Erythroblast (primary cell): ENCODE measurements at regions not wholly inside any gene's neighbourhood (a gene's known extent, or its start where the extent isn't known, plus 50 kb on each side); places are given as distances from the start of the nearest gene placed in this dataset.

Experiments
- DNase-seq, 2 experiments: peaks; one replicate each; lab custom pipeline; 2025; lab: John Stamatoyannopoulos, UW
- GATA1 ChIP-seq: IDR thresholded peaks from 2 replicates; pipeline ENCODE4 v1.6.1; 2011; ENCODE audit warnings: low read depth, mild to moderate bottlenecking, control low read depth, low read length, moderate library complexity
- POLR2A ChIP-seq: IDR thresholded peaks from 2 replicates; pipeline ENCODE4 v1.6.1; 2011; ENCODE audit warnings: mild to moderate bottlenecking, low read length

GRCh38 chr18:70640336-70640887, 351.6 kb downstream of the SOCS6 start:
- DNase-seq = no peak

GRCh38 chr18:70636991-70637390, 348.1 kb downstream of the SOCS6 start:
- no peak for DNase-seq
- TF ChIP-seq POLR2A = no peak

More at GRCh38 chr18:70640336-70640887, 351.6 kb downstream of the SOCS6 start:
- TF ChIP-seq GATA1 (no peak), POLR2A (no peak)

GRCh38 chr18:70634576-70635147, 345.8 kb downstream of the SOCS6 start:
- peak; percentile 28 to 45 for DNase-seq
- TF ChIP-seq POLR2A (no peak), GATA1 (no peak)

- TF ChIP-seq POLR2A = no peak
- TF ChIP-seq GATA1 = no peak
- peak; percentile 33 to 80 for DNase-seq
These were observed 338.4 kb downstream of the SOCS6 start for GRCh38 chr18:70627182-70627802.

GRCh38 chr18:70622622-70623419, 334.0 kb downstream of the SOCS6 start:
- DNase-seq = peak in 1 of 2 experiments; percentile 30
- TF ChIP-seq POLR2A (no peak), GATA1 (no peak)

GRCh38 chr18:70621710-70622109, 332.9 kb downstream of the SOCS6 start:
- peak; percentile 31 for TF ChIP-seq POLR2A
- no peak for TF ChIP-seq GATA1
- DNase-seq = peak; percentile 69 to 89

GRCh38 chr18:70620837-70621612, 332.2 kb downstream of the SOCS6 start:
- no peak for TF ChIP-seq POLR2A
- no peak for TF ChIP-seq GATA1
- peak in 1 of 2 experiments; percentile 52 for DNase-seq

- no peak for DNase-seq
- TF ChIP-seq POLR2A (no peak), GATA1 (no peak)
These were observed 328.3 kb downstream of the SOCS6 start for GRCh38 chr18:70617020-70617763.

- TF ChIP-seq POLR2A (no peak), GATA1 (no peak)
- DNase-seq = no peak
These were observed 311.5 kb downstream of the SOCS6 start for GRCh38 chr18:70600225-70600925.

- no peak for DNase-seq
- no peak for TF ChIP-seq POLR2A
- TF ChIP-seq GATA1 = no peak
These were observed 309.6 kb downstream of the SOCS6 start for GRCh38 chr18:70598406-70598805.

GRCh38 chr18:70582981-70583380, 294.1 kb downstream of the SOCS6 start:
- DNase-seq = peak; percentile 67 to 83
- TF ChIP-seq GATA1 (no peak), POLR2A (no peak)

- peak; percentile 28 to 40 for DNase-seq
- TF ChIP-seq GATA1 (no peak), POLR2A (no peak)
These were observed 289.6 kb downstream of the SOCS6 start for GRCh38 chr18:70578480-70578879.

- no peak for DNase-seq
- no peak for TF ChIP-seq GATA1
- no peak for TF ChIP-seq POLR2A
These were observed 288.2 kb downstream of the SOCS6 start for GRCh38 chr18:70577023-70577420.
